NCI-H2227 (cell line): ENCODE measurements at regions not wholly inside any gene's neighbourhood (a gene's known extent, or its start where the extent isn't known, plus 50 kb on each side); places are given as distances from the start of the nearest gene placed in this dataset.

Experiments
- DNase-seq: peaks from one replicate; lab custom pipeline; 2025; ENCODE audit not compliant: unreplicated experiment; lab: John Stamatoyannopoulos, UW

- DNase-seq = no peak
These were observed 56.7 kb upstream of the GUCA2B start for GRCh38 chr1:42096554-42096953.

GRCh38 chr1:42089246-42089645, 64.0 kb upstream of the GUCA2B start:
- no peak for DNase-seq

- no peak for DNase-seq
These were observed 67.1 kb upstream of the GUCA2B start for GRCh38 chr1:42086146-42086545.

GRCh38 chr1:42085596-42085995, 67.6 kb upstream of the GUCA2B start:
- DNase-seq = no peak

GRCh38 chr1:42081475-42081874, 71.7 kb upstream of the GUCA2B start:
- DNase-seq = no peak

- no peak for DNase-seq
These were observed 78.0 kb upstream of the GUCA2B start for GRCh38 chr1:42075179-42075578.

GRCh38 chr1:42070996-42071395, 82.2 kb upstream of the GUCA2B start:
- DNase-seq = no peak

- no peak for DNase-seq
These were observed 95.4 kb upstream of the GUCA2B start for GRCh38 chr1:42057800-42058199.

GRCh38 chr1:42056460-42056859, 96.8 kb upstream of the GUCA2B start:
- no peak for DNase-seq

- no peak for DNase-seq
These were observed 98.1 kb upstream of the GUCA2B start for GRCh38 chr1:42055061-42055460.

- no peak for DNase-seq
These were observed 101.0 kb upstream of the GUCA2B start for GRCh38 chr1:42052072-42052699.

GRCh38 chr1:42047508-42047880, 105.7 kb upstream of the GUCA2B start:
- no peak for DNase-seq

- DNase-seq = peak; percentile 59
These were observed 106.3 kb upstream of the GUCA2B start for GRCh38 chr1:42046761-42047507.

GRCh38 chr1:42044346-42044745, 108.9 kb upstream of the GUCA2B start:
- no peak for DNase-seq

GRCh38 chr1:42043811-42044210, 109.4 kb upstream of the GUCA2B start:
- no peak for DNase-seq

- DNase-seq = no peak
These were observed 110.0 kb upstream of the GUCA2B start for GRCh38 chr1:42043182-42043581.

- no peak for DNase-seq
These were observed 112.2 kb upstream of the GUCA2B start for GRCh38 chr1:42041031-42041430.

- DNase-seq = no peak
These were observed 113.1 kb upstream of the GUCA2B start for GRCh38 chr1:42040159-42040558.

GRCh38 chr1:42038261-42038660, 114.9 kb upstream of the GUCA2B start:
- DNase-seq = no peak

GRCh38 chr1:42037586-42037985, 115.6 kb upstream of the GUCA2B start:
- DNase-seq = no peak

- no peak for DNase-seq
These were observed 116.0 kb upstream of the GUCA2B start for GRCh38 chr1:42037161-42037560.

- peak; percentile 96 for DNase-seq
These were observed 117.2 kb upstream of the GUCA2B start for GRCh38 chr1:42035830-42036604.
